Cerebellar nuclear complex (tissue), 1 donor: ENCODE measurements at regions not wholly inside any gene's neighbourhood (a gene's known extent, or its start where the extent isn't known, plus 50 kb on each side); places are given as distances from the start of the nearest gene placed in this dataset.
"Not testable (repeated sequence)": the region's sequence is repeated elsewhere in the genome, so short reads cannot be mapped to it uniquely, and the experiment has no call there.

Source experiments
- DNase-seq, 2 experiments: peaks; one replicate each; lab custom pipeline; 2025; lab: John Stamatoyannopoulos, UW

DNA sequence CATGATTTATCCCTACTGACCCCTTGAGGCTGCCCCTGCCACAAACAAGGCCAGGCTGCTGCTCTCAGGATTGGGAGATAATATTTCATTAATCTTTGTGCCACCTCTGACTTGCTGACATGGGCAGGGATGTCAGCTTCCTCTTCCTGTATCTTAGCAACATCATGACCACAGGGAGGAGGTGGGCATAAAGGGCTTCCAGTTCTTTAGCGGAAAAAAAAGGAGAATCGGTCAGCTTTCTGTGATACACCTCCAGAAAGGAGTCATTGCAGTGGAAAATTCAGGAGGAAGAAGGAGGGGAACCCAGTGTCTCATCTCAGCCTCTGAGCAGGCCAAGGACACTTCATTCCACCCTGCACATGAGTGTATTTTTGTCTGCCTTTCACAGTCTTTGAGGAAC, 206.8 kb upstream of the SDK2 start:
- DNase-seq: no peak

GRCh38 chr17:73851921-73852320, 207.7 kb upstream of the SDK2 start:
- no peak for DNase-seq

DNA sequence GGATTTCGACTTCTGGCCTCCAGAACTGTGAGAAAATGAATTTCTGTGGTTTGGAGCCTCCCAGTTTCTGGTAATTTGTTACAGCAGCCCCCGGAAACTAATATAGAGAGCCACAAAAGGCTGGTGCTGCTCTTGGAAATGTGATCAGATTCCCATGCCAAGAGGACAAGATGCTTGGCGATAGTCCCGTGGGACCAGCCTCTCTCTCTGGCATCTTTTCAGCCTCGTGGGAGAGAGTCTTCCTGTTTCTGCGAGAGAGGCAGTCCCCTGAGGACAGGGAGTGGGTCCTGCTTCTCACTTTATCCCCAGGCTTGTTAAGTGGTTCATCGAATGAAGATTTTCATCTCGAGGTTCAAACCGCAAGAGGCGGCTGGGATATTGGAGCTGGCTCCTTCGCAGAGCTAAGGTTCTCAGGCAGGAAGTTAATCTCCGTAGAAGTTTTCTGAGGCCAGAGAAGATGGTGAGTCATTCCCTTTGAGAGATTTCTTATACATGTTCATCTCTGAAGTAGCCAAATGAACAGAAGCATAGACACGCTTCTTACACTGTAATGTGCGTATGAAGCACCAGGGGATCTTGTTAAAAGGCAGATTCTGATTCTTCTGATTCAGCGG, 211.6 kb upstream of the SDK2 start:
- no peak for DNase-seq

- no peak for DNase-seq
These were observed 212.3 kb upstream of the SDK2 start for GRCh38 chr17:73856556-73856955.

GRCh38 chr17:73859439-73860008, 215.3 kb upstream of the SDK2 start:
- not testable (repeated sequence) for DNase-seq

DNA sequence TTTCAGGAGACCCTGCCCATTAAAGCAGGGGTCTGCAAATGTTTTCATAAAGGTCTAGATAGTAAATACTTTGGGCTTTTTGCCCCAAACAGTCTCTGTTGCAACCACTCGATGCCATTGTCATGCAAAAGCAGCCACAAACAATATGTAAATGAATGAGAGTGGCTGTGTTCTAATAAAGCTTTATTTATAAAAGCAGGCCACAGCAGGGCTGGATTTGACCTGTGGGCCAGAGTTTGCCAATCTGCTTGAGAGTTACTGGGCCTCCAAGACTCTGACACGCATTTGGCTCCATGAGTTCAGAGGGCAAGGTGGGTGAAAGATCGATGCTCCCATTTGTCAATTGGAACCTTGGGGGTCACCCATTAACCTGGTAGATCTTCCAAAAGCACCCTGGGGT, 217.3 kb upstream of the SDK2 start:
- DNase-seq: no peak

- peak in 1 of 2 experiments; percentile 14 for DNase-seq
These were observed 219.7 kb upstream of the SDK2 start for GRCh38 chr17:73863761-73864535.

DNA sequence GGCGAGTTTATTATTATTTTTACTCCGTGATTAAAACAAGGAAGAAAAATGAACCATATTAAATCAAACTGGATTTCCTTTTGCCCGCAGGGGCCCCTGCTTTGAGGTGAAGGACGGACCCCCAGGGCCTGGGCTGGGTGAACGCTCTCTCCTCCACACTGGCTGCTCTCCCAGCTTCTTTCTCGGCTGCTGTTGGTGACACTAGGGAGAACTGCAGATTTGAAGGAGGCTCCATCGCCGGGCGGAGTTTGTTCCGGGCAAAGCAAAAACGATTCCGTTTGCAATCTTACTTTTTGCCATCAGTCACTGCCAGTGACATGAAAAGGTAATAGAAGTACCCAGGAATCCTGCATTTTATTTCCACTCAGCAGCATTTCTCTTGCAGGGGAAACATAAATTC, 221.6 kb upstream of the SDK2 start:
- no peak for DNase-seq

- no peak for DNase-seq
These were observed 222.8 kb upstream of the SDK2 start for GRCh38 chr17:73867056-73867455.

DNA sequence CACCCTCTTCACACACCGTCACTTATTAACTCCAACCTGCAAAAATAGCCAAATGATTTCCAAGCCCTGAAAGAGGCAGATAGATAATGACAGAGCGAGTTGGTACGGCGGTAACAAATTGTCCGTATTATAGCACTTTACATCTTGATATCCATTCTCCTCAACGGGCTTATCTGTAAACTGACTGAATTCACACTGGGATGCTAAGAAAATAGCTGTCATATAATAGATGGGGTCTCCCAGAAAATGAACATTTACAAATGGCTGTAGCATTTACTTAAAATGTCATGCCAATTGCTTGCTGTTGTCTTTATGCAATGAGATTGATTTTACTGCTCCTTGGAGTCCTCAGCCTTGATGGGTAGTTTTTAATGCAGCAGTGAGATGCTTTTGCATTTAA, 225.8 kb upstream of the SDK2 start:
- DNase-seq: no peak

GRCh38 chr17:73870473-73870872, 226.2 kb upstream of the SDK2 start:
- no peak for DNase-seq

DNA sequence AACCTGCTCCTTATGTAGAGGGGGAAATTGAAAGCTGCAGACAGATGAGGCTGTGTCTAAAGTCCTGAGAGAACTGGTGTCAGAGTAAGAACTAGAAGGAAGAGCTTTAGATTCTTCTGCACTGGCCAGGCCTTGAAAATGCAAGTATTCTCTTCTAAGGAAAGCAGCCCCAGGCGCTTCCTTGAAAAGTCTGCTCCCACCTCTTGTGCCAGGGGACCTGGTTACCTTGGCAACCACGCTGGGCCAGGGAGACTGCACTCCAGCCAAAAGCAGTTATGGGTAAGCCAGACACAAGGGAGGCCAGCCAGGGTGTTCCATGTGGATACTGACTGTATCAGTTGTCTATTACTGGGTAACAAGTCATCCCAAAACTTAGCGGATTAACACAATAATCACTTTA, 228.6 kb upstream of the SDK2 start:
- DNase-seq: no peak

DNA sequence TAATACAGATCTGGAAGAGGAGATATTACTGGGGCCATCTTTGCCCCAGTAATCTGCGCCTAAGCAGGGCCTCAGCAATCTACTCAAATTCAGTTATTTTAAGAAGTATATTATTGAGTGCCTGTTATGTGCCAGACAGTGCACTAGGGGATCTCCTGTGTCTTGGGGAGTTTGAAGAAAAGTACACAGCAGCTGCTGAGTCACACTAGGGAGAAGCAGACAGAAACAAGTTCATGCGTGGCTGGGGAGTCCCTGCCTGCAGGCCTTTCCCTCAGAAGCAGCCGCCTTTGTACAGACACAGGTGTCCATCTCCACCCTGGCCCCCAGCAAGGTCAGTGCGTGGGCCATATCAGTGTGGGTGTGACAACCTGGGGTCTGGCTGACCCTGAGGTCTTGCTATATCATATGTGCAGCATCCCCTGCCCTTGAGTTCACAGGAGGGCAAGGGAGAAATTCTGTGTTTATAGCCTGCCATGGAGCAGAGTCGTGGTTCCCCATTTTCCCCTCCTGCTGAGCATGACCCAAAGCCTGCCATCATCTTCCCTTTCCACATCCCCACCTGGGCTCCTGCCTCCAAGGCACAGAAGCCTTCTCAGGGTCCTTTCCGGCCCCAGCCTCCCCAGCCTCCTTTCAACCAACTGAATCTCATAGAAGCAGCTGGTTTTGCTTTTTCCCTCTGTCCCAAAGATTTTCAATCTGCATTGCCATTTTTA, 229.9 kb upstream of the SDK2 start:
- no peak for DNase-seq

GRCh38 chr17:73875346-73875745, 231.1 kb upstream of the SDK2 start:
- DNase-seq: no peak

- DNase-seq: no peak
These were observed 233.7 kb upstream of the SDK2 start for GRCh38 chr17:73877962-73878361.

DNA sequence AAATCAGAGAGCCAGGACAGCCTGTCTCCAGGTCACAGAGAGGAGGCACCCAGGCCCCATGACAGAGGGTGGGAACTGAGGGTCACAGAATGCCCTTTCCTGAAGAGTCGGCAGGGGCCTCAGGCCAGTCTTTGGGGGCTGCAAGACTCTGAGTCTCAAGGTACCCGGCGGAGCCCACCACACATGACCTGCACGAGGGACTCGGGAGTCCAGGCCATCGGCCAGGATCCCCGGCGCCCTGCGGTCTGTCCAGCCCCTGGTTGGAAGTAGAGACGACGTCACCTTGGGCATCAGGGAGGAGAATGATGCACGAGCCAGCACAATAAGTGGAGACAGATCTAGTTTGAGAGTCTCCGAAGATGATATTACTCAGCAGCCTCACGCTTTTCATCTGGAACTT, 234.7 kb upstream of the SDK2 start:
- DNase-seq: no peak

GRCh38 chr17:73879987-73880386, 235.7 kb upstream of the SDK2 start:
- DNase-seq: no peak

DNA sequence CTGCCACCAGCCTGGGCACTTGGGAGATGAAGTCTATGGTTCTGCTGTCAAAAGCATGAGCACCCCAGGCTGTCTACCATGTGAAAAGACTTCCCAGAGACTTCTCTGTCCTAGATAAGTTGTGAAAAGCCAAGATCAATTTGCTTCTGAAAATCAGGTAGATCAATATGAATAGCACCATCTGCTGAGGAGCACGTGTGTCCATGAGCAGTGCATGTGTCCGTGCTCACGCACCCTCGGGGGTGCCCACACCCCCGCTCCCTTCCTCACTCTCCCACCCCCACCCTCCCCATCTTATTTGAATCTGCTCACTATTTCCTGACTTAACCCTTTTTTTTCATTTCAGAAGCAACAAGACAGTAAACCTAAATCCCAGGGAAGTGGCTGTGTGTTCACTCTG, 238.3 kb upstream of the SDK2 start:
- no peak for DNase-seq

- no peak for DNase-seq
These were observed 238.9 kb upstream of the SDK2 start for GRCh38 chr17:73883175-73883574.

DNA sequence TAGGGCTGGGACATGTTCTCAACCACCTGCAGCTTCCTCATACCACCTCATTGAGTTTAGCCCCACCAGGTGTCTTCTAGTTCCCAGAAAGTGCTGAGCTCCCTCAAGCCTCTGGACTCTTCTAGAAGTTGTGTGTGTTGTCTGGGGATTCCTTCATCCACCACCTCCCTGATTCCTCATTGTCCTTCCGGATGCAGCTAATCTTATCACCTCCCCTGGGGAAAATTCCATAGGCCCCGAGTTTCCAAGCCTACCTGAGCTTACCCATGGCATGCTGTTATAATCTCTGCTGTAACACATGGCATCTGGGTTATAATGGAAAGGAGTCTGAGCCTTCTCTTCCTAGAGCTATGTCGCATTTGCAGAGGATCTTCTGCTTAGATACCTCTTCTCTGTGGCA, 243.5 kb upstream of the SDK2 start:
- DNase-seq: no peak

DNA sequence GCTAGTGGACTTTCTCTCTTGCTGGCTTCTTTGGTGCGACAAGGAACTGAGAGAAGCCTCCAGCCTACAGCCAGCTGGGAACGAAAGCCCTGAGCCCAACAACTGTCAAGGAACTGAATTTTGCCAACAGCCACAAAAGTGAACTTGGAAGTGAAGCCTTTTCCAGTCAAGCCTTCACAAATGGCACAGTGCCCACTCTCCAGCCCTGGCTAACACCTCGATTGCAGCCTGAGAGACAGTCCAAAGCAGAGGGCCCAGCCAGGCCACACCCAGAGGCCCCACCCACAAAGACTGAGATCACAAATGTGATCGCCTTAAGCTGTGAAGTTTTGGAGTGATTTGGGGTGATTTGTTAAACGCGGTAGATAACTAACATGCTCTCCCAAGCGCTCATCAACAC, 244.6 kb upstream of the SDK2 start:
- no peak for DNase-seq

- DNase-seq: no peak
These were observed 245.2 kb upstream of the SDK2 start for GRCh38 chr17:73889439-73889838.

DNA sequence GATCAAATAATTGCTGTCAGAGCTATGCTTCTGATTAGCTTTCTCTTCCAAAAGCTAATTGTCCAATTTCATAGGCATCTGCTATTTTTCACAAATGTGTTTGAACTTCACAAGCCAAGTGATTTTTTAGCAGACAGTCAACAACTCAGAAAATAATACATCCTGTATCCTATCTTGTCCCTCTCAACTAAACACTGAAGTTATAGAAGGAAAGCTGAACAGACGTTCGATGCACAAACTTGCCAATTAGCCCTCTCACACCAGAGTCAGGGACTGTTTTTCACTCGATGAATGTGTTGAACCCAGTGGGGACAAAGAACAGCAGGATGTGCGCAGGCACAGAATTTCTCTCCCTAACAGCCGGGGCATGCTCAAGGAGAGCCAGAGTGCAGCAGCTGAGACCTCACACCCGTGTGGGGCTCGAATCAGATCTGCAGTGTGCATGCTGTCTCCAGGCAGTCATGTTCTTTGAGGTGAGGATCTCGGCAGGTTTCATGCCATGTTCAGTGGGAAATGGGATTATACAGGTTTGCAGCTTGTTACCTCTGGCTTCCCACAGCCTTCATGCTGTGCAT, 246.7 kb upstream of the SDK2 start:
- no peak for DNase-seq
